ENCODE measurements at regions not wholly inside any gene's neighbourhood (a gene's known extent, or its start where the extent isn't known, plus 50 kb on each side); places are given as distances from the start of the nearest gene placed in this dataset.

- TF ChIP-seq EZH2 (IDR thresholded peaks at IDR 0.05; ENCODE audit: low read length, missing control alignments) (no peak), CTCF (conservative IDR thresholded peaks at IDR 0.05 in 1 of 2, IDR thresholded peaks at IDR 0.05 in 1 of 2; ENCODE audit: low read depth in 1 of 2, low read length in 2 of 2) (no peak)
These were observed 53.1 kb upstream of the RASEF start for GRCh38 chr9:83116026-83116425.

Data from fibroblast of lung (primary cell).